ENCODE measurements at regions not wholly inside any gene's neighbourhood (a gene's known extent, or its start where the extent isn't known, plus 50 kb on each side); places are given as distances from the start of the nearest gene placed in this dataset.

DNA sequence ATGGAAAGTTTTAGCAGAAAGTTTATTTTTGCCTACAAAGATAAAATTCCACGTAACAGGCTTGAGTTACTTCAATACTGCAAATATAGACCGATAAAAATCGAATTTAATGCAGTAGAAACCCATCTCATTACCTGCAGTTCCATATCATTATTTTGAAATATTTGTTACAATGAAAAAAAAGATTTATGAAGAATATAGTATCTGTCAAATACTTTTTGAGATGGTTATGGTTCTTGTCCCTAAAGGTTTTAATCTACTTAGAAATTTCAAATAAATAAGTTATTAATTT, 273.5 kb downstream of the ADAMTS20 start:
- H3K9me3 ChIP-seq, result no peaks in the 10 kb centered on the region
- WGBS, 2 donors, result 88 to 97% methylated on average over 3 of the region's 3 CpGs
- H3K4me3 ChIP-seq, result no peak overlapping the region
- no peak for TF ChIP-seq POLR2A (IDR thresholded peaks at IDR 0.05)
- TF ChIP-seq, protein P1, sequence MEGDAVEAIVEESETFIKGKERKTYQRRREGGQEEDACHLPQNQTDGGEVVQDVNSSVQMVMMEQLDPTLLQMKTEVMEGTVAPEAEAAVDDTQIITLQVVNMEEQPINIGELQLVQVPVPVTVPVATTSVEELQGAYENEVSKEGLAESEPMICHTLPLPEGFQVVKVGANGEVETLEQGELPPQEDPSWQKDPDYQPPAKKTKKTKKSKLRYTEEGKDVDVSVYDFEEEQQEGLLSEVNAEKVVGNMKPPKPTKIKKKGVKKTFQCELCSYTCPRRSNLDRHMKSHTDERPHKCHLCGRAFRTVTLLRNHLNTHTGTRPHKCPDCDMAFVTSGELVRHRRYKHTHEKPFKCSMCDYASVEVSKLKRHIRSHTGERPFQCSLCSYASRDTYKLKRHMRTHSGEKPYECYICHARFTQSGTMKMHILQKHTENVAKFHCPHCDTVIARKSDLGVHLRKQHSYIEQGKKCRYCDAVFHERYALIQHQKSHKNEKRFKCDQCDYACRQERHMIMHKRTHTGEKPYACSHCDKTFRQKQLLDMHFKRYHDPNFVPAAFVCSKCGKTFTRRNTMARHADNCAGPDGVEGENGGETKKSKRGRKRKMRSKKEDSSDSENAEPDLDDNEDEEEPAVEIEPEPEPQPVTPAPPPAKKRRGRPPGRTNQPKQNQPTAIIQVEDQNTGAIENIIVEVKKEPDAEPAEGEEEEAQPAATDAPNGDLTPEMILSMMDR (IDR thresholded peaks at IDR 0.05), result no peak
- no peaks in the 10 kb centered on the region for H3K36me3 ChIP-seq
- no peak overlapping the region for H3K27ac ChIP-seq
- H3K4me1 ChIP-seq, result peaks cover 0 to 17% (median 1%) of the 10 kb centered on the region in 4 donors
- no peak for DNase-seq (ENCODE audit: low spot score in 2 of 2)
- no peaks in the 10 kb centered on the region for H3K27me3 ChIP-seq

DNA sequence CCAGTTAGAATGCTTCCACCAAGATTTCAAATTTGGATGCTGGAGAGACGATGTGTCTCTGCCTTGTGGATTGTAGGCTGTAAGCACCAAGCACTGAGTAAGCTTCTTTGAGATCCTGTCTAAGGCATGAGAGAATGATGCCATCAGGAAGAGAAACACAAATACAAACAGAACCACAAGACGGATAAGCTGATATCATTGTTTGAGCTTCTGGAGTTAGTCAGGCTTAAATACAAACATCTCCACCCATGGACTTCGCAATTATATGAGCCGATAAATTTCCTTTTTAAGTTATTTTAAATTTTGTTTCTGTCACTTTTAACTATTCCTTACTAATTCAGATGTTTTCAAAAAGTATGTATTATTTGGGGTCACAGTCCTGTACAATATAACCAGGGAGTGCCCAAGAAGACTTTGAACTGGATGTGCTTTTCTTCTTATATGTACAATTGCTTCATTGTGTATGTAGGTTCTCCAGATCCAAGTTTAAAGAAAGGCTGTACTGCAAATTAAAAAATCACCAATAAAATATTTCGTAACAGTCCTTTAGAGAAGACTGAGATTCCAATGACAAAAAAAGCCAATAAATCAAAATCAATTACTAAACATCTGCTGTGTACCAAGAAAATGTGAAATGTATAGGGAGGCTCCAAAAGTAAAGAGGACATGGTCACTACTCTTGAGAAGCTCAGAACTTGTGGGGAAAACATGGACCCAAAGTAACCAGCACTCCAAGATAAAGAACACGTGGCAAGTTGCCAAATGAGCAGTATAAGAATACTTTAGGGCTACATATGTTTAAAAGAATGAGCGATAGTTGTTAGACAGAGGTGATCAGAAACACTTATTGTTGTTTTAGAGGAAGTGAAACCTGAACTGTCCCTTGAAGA, 274.1 kb downstream of the ADAMTS20 start:
- H3K27ac ChIP-seq, result no peak overlapping the region
- H3K36me3 ChIP-seq, result no peaks in the 10 kb centered on the region
- 79 to 84% methylated on average over 7 of the region's 7 CpGs for WGBS, 2 donors
- no peaks in the 10 kb centered on the region for H3K27me3 ChIP-seq
- no peak overlapping the region for H3K4me3 ChIP-seq
- TF ChIP-seq, protein P1 (IDR thresholded peaks at IDR 0.05), result no peak
- TF ChIP-seq EP300 (IDR thresholded peaks at IDR 0.05) (no peak), POLR2A (IDR thresholded peaks at IDR 0.05) (no peak)
- H3K9me3 ChIP-seq, result no peaks in the 10 kb centered on the region
- H3K4me1 ChIP-seq, result peaks cover 0 to 15% (median 1%) of the 10 kb centered on the region in 4 donors
- DNase-seq (ENCODE audit: low spot score in 2 of 2), result no peak

DNA sequence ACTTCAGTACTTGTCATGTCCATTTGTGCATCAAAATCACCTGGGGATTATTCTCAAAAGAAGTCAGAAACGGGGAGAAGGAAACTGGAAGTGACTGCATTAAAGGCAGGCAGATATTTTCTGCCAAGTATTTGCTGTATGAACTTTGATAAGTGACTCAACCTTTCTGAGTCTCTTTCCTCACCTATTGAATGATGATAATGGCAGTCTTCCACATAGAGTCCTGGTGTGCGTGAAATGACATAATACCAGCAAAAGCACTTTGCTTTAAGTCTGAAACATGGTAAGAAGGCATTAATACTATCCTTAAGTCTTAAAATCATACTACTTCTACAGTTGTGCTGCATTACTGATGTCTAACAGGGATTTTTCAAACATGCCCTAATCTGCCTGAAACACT, 278.5 kb downstream of the ADAMTS20 start:
- no peak for DNase-seq (ENCODE audit: low spot score in 2 of 2)
- WGBS, 2 donors, result 73 to 74% methylated on average over 2 of the region's 2 CpGs
- Histone ChIP-seq H3K27ac (no peak overlapping the region), H3K27me3 (no peaks in the 10 kb centered on the region), H3K4me3 (no peak overlapping the region), H3K4me1 (peaks cover 0 to 10% (median 1%) of the 10 kb centered on the region in 4 donors), H3K9me3 (no peaks in the 10 kb centered on the region), H3K36me3 (no peaks in the 10 kb centered on the region)
- no peak for TF ChIP-seq POLR2A (IDR thresholded peaks at IDR 0.05)
- no peak for TF ChIP-seq EP300 (IDR thresholded peaks at IDR 0.05)
- TF ChIP-seq, protein P1 (IDR thresholded peaks at IDR 0.05), result no peak

DNA sequence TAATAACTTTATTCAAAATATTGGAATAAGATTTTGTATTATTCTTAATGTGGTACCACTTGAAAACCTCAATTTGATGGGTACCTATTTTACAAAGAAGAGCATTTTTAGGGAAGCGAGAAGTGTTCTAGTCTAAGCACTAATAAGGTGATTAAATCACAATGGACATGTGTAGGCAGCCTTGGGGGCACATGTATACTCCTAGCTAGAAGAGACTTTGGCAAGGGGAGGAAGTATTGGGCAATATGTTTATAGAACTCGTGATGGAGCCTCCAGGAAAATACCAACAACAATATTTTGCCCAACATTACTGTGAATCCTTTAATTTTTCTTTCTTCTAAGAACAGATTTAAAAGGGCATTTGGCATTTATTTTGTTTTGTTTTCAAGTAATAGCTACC, 280.3 kb downstream of the ADAMTS20 start:
- TF ChIP-seq POLR2A (IDR thresholded peaks at IDR 0.05) (no peak), EP300 (IDR thresholded peaks at IDR 0.05) (no peak)
- TF ChIP-seq, protein P1 (IDR thresholded peaks at IDR 0.05), result no peak

DNA sequence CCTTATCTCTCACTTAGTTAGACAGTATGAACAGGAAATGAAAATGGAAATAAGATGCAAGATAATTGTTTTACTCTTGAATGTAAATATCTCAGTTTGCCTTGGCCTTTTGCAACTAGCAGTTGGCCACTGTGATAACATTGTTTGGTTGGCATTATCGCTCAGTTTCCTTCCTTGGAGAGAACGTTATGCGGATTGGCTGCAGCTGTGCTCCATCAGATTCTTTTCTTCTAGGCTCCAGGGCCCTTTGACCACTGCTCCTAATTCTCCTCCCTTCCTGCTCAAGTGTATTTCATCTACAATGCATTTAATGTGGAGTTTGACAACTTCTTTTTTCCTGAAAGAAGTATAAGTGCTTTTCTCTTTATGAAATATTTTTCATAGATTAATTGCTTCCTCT, 284.2 kb downstream of the ADAMTS20 start:
- H3K4me3 ChIP-seq, result no peak overlapping the region
- H3K27me3 ChIP-seq, result no peaks in the 10 kb centered on the region
- H3K4me1 ChIP-seq, result peaks cover 0 to 10% (median 0%) of the 10 kb centered on the region in 4 donors
- no peaks in the 10 kb centered on the region for H3K9me3 ChIP-seq
- no peaks in the 10 kb centered on the region for H3K36me3 ChIP-seq
- no peak overlapping the region for H3K27ac ChIP-seq
- no peak for DNase-seq (ENCODE audit: low spot score in 2 of 2)
- WGBS, 2 donors, result 32 to 41% methylated on average over 3 of the region's 3 CpGs
- TF ChIP-seq POLR2A (IDR thresholded peaks at IDR 0.05) (no peak), EP300 (IDR thresholded peaks at IDR 0.05) (no peak)
- TF ChIP-seq, protein P1 (IDR thresholded peaks at IDR 0.05), result no peak

More for the DNA sequence above, 280.3 kb downstream of the ADAMTS20 start:
- Histone ChIP-seq H3K27ac (no peak overlapping the region), H3K36me3 (no peaks in the 10 kb centered on the region), H3K27me3 (no peaks in the 10 kb centered on the region), H3K4me3 (no peak overlapping the region), H3K9me3 (no peaks in the 10 kb centered on the region), H3K4me1 (peaks cover 0 to 10% (median 0%) of the 10 kb centered on the region in 4 donors)
- DNase-seq (ENCODE audit: low spot score in 2 of 2), result no peak
- 62 to 69% methylated on average over 2 of the region's 2 CpGs for WGBS, 2 donors

Measured in tibial nerve (tissue), 4 donors.